ENCODE measurements at regions not wholly inside any gene's neighbourhood (a gene's known extent, or its start where the extent isn't known, plus 50 kb on each side); places are given as distances from the start of the nearest gene placed in this dataset.

GRCh38 chr22:49203091-49203858 lies 624.4 kb downstream of the BRD1 start (continued):
- TF ChIP-seq MAX (IDR thresholded peaks at IDR 0.05) (no peak), CBX3 (IDR thresholded peaks at IDR 0.05; ENCODE audit: low read depth) (no peak), ZBTB33 (IDR thresholded peaks at IDR 0.05; ENCODE audit: extremely low read depth, insufficient replicate concordance, low read length) (no peak), SRF (IDR thresholded peaks at IDR 0.05; ENCODE audit: low read depth) (no peak), POLR2A (IDR thresholded peaks at IDR 0.05; ENCODE audit: borderline replicate concordance, extremely low read depth, insufficient read depth, insufficient read length) (no peak), EZH2phosphoT487 (IDR thresholded peaks at IDR 0.05; ENCODE audit: borderline replicate concordance) (no peak)

- DNase-seq (ENCODE audit: low read depth, low spot score) = no peak
- BruUV-seq (replicated peaks) = no TSS peak
- ChIA-PET CTCF (no interaction called here), RAD21 (ENCODE audit: low non-redundant PET in 1 of 2, low total read pairs in 2 of 2, uncharacterized antibody in 2 of 2, unreplicated experiment in 2 of 2) (no interaction called here), POLR2A (no interaction called here)
- H3K79me2 ChIP-seq (ENCODE audit: insufficient read depth, low read length) = no peaks in the 10 kb centered on the region
- no peaks in the 10 kb centered on the region for H3K9me3 ChIP-seq (ENCODE audit: control insufficient read depth in 1 of 2, insufficient read depth in 1 of 2, low read depth in 1 of 2, low read length in 2 of 2)
- no peaks in the 10 kb centered on the region for H3K9me2 ChIP-seq (ENCODE audit: insufficient read depth)
- H3K4me1 ChIP-seq (ENCODE audit: control insufficient read depth in 1 of 2, insufficient read depth in 2 of 2, low read length in 2 of 2) = no peaks in the 10 kb centered on the region
- H3K4me2 ChIP-seq (ENCODE audit: low read length) = no peak overlapping the region
- intact Hi-C loops (cut with micrococcal nuclease) = no loop called here
- H3K9ac ChIP-seq (ENCODE audit: low read length) = no peak overlapping the region
- no peaks in the 10 kb centered on the region for H4K20me1 ChIP-seq (ENCODE audit: insufficient read depth)
- H3K4me3 ChIP-seq (replicated peaks in 1 of 2; ENCODE audit: low read depth in 1 of 2, low read length in 2 of 2) = no peak overlapping the region
- H3K36me3 ChIP-seq (ENCODE audit: control insufficient read depth in 1 of 2, insufficient read depth in 2 of 2, low read length in 2 of 2) = no peaks in the 10 kb centered on the region
- no peak for ATAC-seq
- no peak overlapping the region for H2AFZ ChIP-seq (ENCODE audit: low read depth, low read length, poor library complexity, severe bottlenecking)
- no peak overlapping the region for H3K27ac ChIP-seq (ENCODE audit: low read depth, low read length)
- H3K27me3 ChIP-seq (ENCODE audit: insufficient read depth, low read length) = peaks cover 38% of the 10 kb centered on the region
- TF ChIP-seq ZFX (IDR thresholded peaks at IDR 0.05) (no peak), CTCF (IDR thresholded peaks at IDR 0.05 in 2 of 3, conservative IDR thresholded peaks at IDR 0.05 in 1 of 3; ENCODE audit: borderline replicate concordance in 1 of 3, insufficient read depth in 1 of 3, low read depth in 2 of 3, low read length in 2 of 3) (no peak), ATF3 (IDR thresholded peaks at IDR 0.05) (no peak), SRF (IDR thresholded peaks at IDR 0.05; ENCODE audit: low read depth) (no peak), RAD21 (IDR thresholded peaks at IDR 0.05; ENCODE audit: low read depth) (no peak), ZNF274 (IDR thresholded peaks at IDR 0.05; ENCODE audit: low read depth, low read length) (no peak), TCF7L2 (IDR thresholded peaks at IDR 0.05; ENCODE audit: borderline replicate concordance, extremely low read depth, insufficient read depth, insufficient read length) (no peak), MAX (IDR thresholded peaks at IDR 0.05) (no peak), REST (IDR thresholded peaks at IDR 0.05; ENCODE audit: low read depth) (no peak), POLR2A (IDR thresholded peaks at IDR 0.05; ENCODE audit: borderline replicate concordance, extremely low read depth, insufficient read depth, insufficient read length) (no peak), YY1 (IDR thresholded peaks at IDR 0.05; ENCODE audit: extremely low read depth, insufficient replicate concordance, low read depth, low read length) (no peak), EZH2 (IDR thresholded peaks at IDR 0.05) (no peak)
Measured at GRCh38 chr22:49202226-49202625, 625.4 kb downstream of the BRD1 start.
